GDM1 (cell line): ENCODE measurements at regions not wholly inside any gene's neighbourhood (a gene's known extent, or its start where the extent isn't known, plus 50 kb on each side); places are given as distances from the start of the nearest gene placed in this dataset.

Source experiments
- DNase-seq: peaks from one replicate; lab custom pipeline; 2025; lab: John Stamatoyannopoulos, UW

- DNase-seq = no peak
These were observed 103.1 kb upstream of the ISL1 start for GRCh38 chr5:51279983-51280706.

DNA sequence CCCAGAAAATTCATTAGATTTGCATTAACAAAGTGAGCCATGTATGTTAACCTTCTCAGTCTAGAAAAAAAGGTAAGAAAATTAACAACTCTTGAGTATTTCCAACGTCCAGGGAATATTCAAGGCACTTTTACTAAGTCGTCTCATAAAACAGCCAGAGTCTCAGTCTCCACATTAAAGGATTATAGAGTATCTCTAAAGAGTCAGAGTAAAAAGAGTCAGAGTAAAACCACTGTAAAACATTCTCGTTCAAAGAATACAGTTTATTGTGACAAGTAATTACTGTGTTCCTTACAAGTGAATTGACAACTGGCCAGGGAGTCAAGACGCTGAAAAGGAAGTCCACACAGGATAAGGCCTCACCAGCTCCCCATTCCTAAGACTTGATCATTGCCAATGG is 97.2 kb upstream of the ISL1 start:
- DNase-seq = no peak

DNA sequence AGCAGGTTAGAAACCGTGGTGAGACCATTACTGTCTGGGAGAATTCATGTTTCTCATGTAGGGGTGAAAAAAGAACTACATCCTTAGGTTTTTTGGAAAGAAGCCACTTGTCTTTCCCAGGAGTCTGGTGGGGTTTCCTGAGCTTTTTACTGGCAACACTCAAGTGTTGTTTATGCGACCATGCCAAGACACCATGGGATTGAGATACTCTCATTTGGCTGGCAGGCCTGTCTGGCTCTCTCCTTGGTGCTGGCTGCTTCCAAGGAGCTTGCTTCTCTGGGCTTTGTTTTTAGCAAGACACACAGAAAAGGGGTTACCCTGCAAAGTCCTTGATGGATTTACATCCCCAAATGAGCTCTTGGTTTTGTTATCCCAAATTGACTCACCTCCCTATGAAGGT is 80.9 kb upstream of the ISL1 start:
- DNase-seq = no peak

GRCh38 chr5:51326844-51327243 is 56.4 kb upstream of the ISL1 start:
- no peak for DNase-seq
